Gastrocnemius medialis (tissue), 4 donors: ENCODE measurements at regions not wholly inside any gene's neighbourhood (a gene's known extent, or its start where the extent isn't known, plus 50 kb on each side); places are given as distances from the start of the nearest gene placed in this dataset.

Source experiments
- ATAC-seq, 2 donors: fragments of 150-250 bp; one replicate each; pipeline ENCODE4 v1.9.1; 2016
- DNase-seq, 2 donors: peaks; one replicate each; pipeline ENCODE4 v3.0.0-alpha.2; 2019
- H3K27ac ChIP-seq, 4 donors: fragments of 200-600 bp; sonication (generic); 1 replicate in 1 of 4; 2 replicates in 3 of 4; pipeline ENCODE4 v1.5.1; 2016 to 2018; ENCODE audit warnings: mild to moderate bottlenecking in 2 of 4, moderate library complexity in 1 of 4
- H3K27me3 ChIP-seq, 3 donors: fragments of 200-600 bp; sonication (generic) in 2 of 3; 1 replicate in 1 of 3; 2 replicates in 2 of 3; pipeline versions ENCODE4 v1.5.1 to v1.6.0; 2016 to 2019; ENCODE audit warnings: mild to moderate bottlenecking in 1 of 3, moderate library complexity in 1 of 3
- H3K36me3 ChIP-seq, 2 donors: fragments of 200-600 bp; sonication (generic) in 1 of 2; one replicate each; pipeline ENCODE4 v1.5.1; 2017 to 2018
- H3K4me1 ChIP-seq, 2 donors: fragments of 200-600 bp; sonication (generic) in 1 of 2; one replicate each; pipeline ENCODE4 v1.5.1; 2016 to 2017; ENCODE audit warnings: mild to moderate bottlenecking in 2 of 2
- H3K4me3 ChIP-seq, 4 donors: fragments of 200-600 bp; sonication (generic) in 3 of 4; 1 replicate in 1 of 4; 2 replicates in 3 of 4; pipeline ENCODE4 v1.5.1; 2016 to 2019; ENCODE audit warnings: mild to moderate bottlenecking in 2 of 4
- H3K9me3 ChIP-seq, 3 donors: fragments of 200-600 bp; sonication (generic) in 2 of 3; 1 replicate in 1 of 3; 2 replicates in 2 of 3; pipeline ENCODE4 v1.5.1; 2016 to 2019
- POLR2A ChIP-seq, 2 donors: fragments of 450-650 bp; IDR thresholded peaks; one replicate each; pipeline ENCODE4 v1.6.1; 2017; ENCODE audit warnings: antibody characterized with exemption in 2 of 2, mild to moderate bottlenecking in 2 of 2, moderate library complexity in 2 of 2
- in situ Hi-C, 4 donors: fragments of 200-750 bp; cut with MboI; loops; one replicate each; pipeline versions ENCODE4 v1.15.0 to v1.8.0; 2017; ENCODE audit warnings: low sequenced_read_pairs in 4 of 4
- intact Hi-C: fragments of 100-400 bp; cut with DNase I; formaldehyde crosslinking; loops from one replicate; pipeline ENCODE4 v1.15.1; 2023; ENCODE audit warnings: low total_unique reads
- TF ChIP-seq, protein P1 (sequence below), 5 experiments: fragments of 450-650 bp in 3 of 5; fragments of 200-600 bp in 2 of 5; sonication (generic) in 2 of 5; IDR thresholded peaks in 4 of 5; conservative IDR thresholded peaks in 1 of 5; 1 replicate in 4 of 5; 2 replicates in 1 of 5; pipeline ENCODE4 v1.5.1; 2016 to 2019; ENCODE audit warnings: antibody characterized with exemption in 5 of 5, mild to moderate bottlenecking in 3 of 5, moderate library complexity in 3 of 5

DNA sequence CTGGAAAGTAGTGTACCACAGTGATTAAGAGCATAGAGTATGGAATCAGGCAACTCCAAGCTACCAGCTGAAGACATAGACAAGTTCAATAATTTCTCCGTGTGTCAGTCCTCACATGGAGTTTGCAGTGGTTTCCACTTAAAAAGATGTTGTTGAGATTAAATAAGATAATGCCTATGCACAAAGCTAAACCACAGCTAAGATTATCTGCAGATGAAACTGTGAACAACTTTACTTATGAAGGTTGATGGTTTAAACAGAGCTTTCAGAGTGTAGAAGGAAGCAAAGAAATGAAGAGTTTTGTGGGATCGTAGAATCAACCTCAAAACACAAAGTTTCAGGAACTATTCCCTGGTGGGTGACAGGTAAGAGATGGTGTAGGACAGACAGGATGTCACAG lies 223.5 kb upstream of the IL12B start:
- ATAC-seq: no peak
- no peaks in the 10 kb centered on the region for H3K36me3 ChIP-seq
- in situ Hi-C loops: no loop called here

DNA sequence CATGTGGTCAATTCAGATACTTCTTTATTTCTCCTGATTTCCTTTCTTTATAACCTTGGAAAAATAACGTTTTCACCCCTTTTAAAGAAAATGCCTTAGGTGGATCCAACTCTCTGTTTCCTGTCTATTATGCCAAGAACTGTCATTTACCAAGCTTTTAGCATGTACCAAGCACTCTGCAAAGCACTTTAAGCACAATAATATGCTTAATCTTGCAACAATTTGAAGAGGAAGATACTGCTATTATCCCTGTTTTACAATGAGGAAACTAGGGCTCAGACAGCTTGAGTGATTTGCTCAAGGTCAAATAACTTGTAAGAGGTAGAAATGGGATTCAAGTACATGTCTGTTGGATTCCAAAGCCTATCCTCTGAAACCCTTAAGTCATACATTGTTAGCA lies 224.8 kb upstream of the IL12B start:
- H3K4me3 ChIP-seq: no peak overlapping the region
- DNase-seq (no peak), ATAC-seq (no peak)
- H3K27ac ChIP-seq: no peak overlapping the region
- no peaks in the 10 kb centered on the region for H3K36me3 ChIP-seq
- intact Hi-C loops (no loop called here), in situ Hi-C loops (no loop called here)
- TF ChIP-seq POLR2A (IDR thresholded peaks at IDR 0.05): no peak
- TF ChIP-seq, protein P1, sequence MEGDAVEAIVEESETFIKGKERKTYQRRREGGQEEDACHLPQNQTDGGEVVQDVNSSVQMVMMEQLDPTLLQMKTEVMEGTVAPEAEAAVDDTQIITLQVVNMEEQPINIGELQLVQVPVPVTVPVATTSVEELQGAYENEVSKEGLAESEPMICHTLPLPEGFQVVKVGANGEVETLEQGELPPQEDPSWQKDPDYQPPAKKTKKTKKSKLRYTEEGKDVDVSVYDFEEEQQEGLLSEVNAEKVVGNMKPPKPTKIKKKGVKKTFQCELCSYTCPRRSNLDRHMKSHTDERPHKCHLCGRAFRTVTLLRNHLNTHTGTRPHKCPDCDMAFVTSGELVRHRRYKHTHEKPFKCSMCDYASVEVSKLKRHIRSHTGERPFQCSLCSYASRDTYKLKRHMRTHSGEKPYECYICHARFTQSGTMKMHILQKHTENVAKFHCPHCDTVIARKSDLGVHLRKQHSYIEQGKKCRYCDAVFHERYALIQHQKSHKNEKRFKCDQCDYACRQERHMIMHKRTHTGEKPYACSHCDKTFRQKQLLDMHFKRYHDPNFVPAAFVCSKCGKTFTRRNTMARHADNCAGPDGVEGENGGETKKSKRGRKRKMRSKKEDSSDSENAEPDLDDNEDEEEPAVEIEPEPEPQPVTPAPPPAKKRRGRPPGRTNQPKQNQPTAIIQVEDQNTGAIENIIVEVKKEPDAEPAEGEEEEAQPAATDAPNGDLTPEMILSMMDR (IDR thresholded peaks at IDR 0.05 in 4 of 5, conservative IDR thresholded peaks at IDR 0.05 in 1 of 5): no peak
- peaks cover 0 to under 1% (median 0%) of the 10 kb centered on the region in 3 donors for H3K27me3 ChIP-seq
- no peaks in the 10 kb centered on the region for H3K4me1 ChIP-seq
- H3K9me3 ChIP-seq: no peaks in the 10 kb centered on the region

More for the DNA sequence above, 223.5 kb upstream of the IL12B start:
- no peaks in the 10 kb centered on the region for H3K9me3 ChIP-seq
- H3K27ac ChIP-seq: no peak overlapping the region
- no peak overlapping the region for H3K4me3 ChIP-seq
- H3K4me1 ChIP-seq: no peaks in the 10 kb centered on the region
- no peak for DNase-seq
- intact Hi-C loops: no loop called here
- no peaks in the 10 kb centered on the region for H3K27me3 ChIP-seq
- no peak for TF ChIP-seq POLR2A (IDR thresholded peaks at IDR 0.05)
- TF ChIP-seq, protein P1 (IDR thresholded peaks at IDR 0.05 in 4 of 5, conservative IDR thresholded peaks at IDR 0.05 in 1 of 5): no peak

DNA sequence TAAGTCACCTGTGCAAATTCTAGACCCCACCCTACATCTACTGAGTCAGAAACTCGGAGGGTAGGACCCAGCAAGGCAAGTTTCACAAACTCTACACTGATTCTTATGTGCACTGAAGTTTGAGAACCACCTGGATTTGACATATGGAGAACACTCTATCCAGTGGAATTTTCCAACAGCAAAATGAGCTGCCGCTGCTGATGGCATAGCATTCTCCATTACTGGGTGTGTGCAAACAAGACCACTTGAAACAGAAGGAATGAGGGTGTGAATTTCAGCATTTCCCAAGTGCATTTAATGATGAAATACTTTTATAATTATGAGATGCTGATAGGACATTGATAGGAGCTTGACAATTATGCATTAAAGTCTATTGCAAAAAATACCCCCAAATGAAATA lies 229.1 kb upstream of the IL12B start:
- no peak for ATAC-seq
- intact Hi-C loops (no loop called here), in situ Hi-C loops (no loop called here)
- peaks cover 0 to 4% (median 0%) of the 10 kb centered on the region in 3 donors for H3K27me3 ChIP-seq
- TF ChIP-seq POLR2A (IDR thresholded peaks at IDR 0.05): no peak
- TF ChIP-seq, protein P1 (IDR thresholded peaks at IDR 0.05 in 4 of 5, conservative IDR thresholded peaks at IDR 0.05 in 1 of 5): no peak
- no peak overlapping the region for H3K4me3 ChIP-seq
- H3K36me3 ChIP-seq: no peaks in the 10 kb centered on the region
- no peaks in the 10 kb centered on the region for H3K9me3 ChIP-seq
- H3K4me1 ChIP-seq: no peaks in the 10 kb centered on the region
- no peak overlapping the region for H3K27ac ChIP-seq
- no peak for DNase-seq

DNA sequence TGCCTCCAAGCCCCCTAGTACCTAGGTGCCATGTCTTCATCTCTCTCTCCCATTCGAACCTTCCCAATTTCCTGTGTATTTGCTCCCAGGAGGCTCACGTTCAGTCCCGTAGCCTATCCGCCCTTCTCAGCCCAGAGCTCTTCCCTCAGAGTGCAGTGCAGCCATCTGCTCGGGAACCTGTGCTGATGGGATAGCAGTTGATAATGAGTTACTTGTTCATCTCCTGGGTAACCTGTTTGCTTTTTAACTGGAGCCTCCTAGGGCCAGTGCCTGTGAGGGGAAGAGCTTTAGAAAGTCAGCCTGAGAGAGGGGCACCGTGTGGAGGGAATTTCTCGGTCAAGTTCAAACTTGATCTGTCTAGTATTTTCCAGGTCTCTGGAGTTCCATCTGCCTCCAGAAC lies 229.8 kb upstream of the IL12B start:
- Histone ChIP-seq H3K36me3 (no peaks in the 10 kb centered on the region), H3K27me3 (peaks cover 0 to 4% (median 0%) of the 10 kb centered on the region in 3 donors), H3K4me3 (no peak overlapping the region), H3K4me1 (no peaks in the 10 kb centered on the region), H3K27ac (no peak overlapping the region), H3K9me3 (no peaks in the 10 kb centered on the region)
- intact Hi-C loops (no loop called here), in situ Hi-C loops (no loop called here)
- no peak for DNase-seq
- no peak for TF ChIP-seq POLR2A (IDR thresholded peaks at IDR 0.05)
- TF ChIP-seq, protein P1 (IDR thresholded peaks at IDR 0.05 in 4 of 5, conservative IDR thresholded peaks at IDR 0.05 in 1 of 5): no peak
- no peak for ATAC-seq

DNA sequence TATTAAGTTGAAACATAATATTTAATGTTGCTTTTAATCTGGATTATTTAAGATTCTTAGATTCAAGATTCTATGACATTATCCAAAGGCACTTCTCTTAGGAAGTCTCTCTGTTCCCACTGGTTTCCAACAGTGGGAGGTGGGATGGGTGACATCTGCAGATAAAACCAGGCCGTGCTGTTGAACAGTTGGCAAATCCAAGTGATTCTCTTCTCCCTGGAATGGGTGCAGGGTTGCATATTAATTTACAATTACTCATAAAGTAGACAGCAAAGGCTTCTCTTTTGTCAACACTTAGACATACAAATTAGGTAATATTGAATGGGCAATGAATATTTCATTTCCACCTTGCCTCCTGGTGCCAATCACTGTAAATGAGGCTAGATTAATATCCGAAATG lies 233.7 kb upstream of the IL12B start:
- ATAC-seq: no peak
- Histone ChIP-seq H3K27ac (no peak overlapping the region), H3K4me1 (no peaks in the 10 kb centered on the region), H3K27me3 (peaks cover 0 to 4% (median 0%) of the 10 kb centered on the region in 3 donors), H3K9me3 (no peaks in the 10 kb centered on the region), H3K36me3 (no peaks in the 10 kb centered on the region), H3K4me3 (no peak overlapping the region)
- in situ Hi-C loops (no loop called here), intact Hi-C loops (no loop called here)
- DNase-seq: no peak
- TF ChIP-seq POLR2A (IDR thresholded peaks at IDR 0.05): no peak
- TF ChIP-seq, protein P1 (IDR thresholded peaks at IDR 0.05 in 4 of 5, conservative IDR thresholded peaks at IDR 0.05 in 1 of 5): no peak
